Right renal cortex interstitium (tissue), 3 donors: ENCODE measurements at regions not wholly inside any gene's neighbourhood (a gene's known extent, or its start where the extent isn't known, plus 50 kb on each side); places are given as distances from the start of the nearest gene placed in this dataset.

ENCODE experiments used
- DNase-seq, 3 donors: peaks; one replicate each; pipeline ENCODE4 v3.0.0-alpha.2; 2013; ENCODE audit warnings: low read depth in 3 of 3, low spot score in 2 of 3

DNA sequence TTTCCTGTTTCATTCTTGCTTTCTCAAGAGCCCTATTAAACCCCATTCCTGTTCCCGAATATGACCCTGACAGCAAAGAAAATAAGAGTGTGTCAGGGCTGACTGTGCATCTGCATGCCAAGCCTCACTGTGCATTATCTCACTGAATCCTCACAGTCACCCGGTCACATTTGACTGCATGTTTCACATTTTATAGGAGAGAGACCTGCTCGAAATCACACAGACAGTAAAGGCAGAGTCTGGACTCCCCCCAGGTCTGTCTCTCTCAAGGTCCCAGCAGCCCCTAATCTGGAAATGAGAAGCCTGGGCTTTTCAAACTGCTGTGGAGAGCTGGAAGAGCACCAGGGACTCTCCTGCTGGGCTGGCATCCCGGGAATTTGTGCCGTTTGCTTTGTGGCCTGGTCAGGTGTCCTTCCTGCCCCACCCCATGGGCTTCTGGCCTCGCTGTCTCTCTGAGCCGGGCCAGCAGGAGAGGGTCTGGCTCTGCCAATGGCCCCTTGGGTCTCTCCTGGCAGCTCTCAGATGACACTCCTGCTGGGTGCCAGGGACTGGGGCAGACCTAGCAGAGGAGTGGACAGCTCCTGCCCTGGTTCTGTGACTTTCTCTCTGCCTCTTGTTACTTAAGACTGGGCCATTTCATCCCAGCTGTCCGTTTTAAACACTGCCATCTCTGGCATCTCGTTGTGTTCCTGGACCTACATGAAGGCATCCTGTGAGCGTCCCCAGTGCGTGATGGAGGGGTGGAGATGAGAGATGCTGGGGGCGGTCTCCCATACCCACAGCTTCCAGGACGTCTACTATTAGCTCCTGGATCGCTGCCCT, 173.6 kb downstream of the ARHGAP12 start:
- DNase-seq: no peak

- DNase-seq: no peak
Observed at GRCh38 chr10:31753681-31754080, 174.9 kb downstream of the ARHGAP12 start.

DNA sequence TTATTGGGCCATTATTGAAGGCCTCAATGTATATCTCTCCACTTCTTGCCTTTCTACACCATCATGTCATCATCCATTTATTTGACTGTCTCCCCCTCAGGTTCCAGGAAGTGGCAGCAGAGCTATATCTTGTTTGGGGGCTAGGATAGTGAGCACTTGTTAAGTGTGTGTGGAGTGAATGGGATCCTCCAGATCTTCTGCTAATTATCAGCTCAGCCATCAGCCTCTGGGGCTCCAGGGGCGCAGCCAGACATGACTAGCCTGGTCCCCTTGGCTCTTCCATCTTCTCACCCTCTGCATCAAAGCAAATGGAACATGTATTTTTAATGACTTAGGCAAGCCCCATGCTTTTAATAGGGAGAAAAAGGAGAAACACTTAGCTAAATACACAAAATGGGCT, 176.5 kb downstream of the ARHGAP12 start:
- no peak for DNase-seq

DNA sequence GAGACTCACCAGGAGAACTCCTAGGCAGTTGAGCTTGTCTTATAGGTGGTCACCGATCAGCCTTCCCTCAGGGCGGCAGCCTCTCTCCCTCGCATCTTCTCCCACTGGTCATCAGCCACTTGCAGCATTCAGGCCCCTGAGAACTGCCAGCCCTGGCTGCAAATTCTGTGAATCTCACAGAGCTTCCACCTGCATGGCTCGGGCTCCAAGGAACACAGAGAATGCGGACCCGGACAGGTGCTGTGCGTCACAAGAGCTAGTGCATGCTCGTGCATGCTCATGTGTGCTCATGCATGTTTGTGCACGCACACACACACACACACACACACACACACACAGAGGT, 176.9 kb downstream of the ARHGAP12 start:
- DNase-seq: no peak

DNA sequence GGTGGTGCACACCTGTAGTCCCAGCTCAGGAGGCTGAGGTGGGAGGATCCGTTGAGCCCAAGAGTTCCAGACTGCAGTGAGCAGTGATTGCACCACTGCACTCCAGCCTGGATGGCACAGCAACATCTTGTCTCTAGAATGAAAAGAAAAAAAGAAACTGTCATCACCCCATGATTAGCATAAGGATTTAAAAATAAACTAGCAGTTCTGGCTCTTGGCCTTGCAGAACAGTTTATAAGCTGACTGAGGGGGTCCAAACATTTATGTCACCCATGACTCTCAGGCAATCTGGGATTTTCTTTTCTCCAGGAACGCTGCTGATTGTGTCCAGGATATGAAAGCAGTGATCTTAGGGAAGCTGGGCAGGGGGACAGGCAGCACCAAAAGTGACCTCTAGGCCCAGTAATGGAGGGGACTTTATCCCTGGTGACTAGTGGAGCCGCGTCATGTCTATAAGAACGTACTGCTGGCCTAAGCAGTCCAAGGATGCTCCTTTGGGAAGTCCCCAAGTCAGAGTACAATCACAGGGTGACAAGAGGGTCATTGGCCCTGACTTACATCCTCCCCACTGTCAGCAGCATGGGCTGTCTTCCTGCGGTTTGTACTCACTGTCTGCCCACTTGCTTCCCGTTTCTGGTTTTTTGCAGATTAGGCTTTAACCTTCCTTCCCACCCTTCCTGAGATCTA, 177.4 kb downstream of the ARHGAP12 start:
- no peak for DNase-seq

DNA sequence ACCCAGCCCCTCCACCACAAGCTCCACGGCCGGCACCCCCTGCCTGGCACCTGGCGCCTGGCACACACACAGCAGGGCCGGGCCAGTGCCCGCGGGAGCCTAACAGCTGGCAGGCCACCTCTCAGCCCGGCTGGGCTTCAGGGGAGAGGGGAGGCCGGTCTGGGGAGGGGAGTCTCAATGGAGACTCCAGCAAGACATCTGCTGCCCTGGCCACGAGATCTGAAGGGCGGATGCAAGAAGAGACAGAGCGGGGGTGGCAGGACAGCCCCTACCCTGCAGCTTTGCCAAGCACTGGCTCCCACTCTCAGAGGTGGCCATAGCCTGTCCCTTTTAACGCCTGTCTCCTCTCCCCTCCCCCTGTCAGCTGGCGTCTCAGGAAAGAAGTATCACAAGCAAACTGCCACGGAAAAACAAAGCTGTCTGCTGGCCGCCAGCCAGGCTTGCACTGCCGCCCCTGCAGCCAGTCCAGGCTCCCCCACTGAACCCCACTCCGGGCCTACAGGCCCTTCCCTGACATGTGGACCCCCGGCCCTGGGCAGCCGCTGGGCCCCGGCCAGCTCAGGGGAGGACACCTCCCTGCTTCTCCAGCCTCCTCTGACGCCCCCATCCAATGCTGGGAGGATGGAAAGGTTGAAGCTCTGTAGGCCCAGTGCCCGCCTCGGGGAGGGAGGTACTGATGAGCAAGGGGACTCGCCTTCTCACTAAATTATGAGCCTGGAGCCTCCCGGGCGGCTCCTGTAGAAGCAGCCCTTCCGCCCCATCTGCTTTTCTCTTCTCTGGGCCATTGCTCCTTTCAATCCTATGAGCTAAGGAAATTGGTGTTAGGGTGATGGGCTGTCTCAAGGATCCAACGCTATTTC, 178.4 kb downstream of the ARHGAP12 start:
- DNase-seq: no peak

DNA sequence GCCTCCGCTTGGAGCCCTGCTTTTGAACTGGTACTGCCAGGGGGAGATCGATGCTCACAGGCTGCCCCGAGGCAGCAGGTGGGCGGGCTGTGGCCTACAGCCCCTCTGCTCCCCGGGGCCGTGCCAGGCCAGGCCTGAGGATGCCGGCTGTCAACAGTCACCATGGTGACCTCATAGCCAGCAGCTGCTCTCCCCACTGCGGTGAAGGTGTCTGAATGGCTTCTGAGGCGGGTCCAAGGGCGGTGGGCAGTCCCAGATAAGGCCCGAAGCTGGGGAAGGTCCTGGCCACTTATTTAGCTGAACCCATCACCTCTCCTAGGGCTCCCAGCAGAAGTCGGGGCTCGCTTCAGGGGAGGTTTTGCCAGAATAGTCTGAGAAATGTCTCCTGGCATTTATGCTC, 179.3 kb downstream of the ARHGAP12 start:
- no peak for DNase-seq

DNA sequence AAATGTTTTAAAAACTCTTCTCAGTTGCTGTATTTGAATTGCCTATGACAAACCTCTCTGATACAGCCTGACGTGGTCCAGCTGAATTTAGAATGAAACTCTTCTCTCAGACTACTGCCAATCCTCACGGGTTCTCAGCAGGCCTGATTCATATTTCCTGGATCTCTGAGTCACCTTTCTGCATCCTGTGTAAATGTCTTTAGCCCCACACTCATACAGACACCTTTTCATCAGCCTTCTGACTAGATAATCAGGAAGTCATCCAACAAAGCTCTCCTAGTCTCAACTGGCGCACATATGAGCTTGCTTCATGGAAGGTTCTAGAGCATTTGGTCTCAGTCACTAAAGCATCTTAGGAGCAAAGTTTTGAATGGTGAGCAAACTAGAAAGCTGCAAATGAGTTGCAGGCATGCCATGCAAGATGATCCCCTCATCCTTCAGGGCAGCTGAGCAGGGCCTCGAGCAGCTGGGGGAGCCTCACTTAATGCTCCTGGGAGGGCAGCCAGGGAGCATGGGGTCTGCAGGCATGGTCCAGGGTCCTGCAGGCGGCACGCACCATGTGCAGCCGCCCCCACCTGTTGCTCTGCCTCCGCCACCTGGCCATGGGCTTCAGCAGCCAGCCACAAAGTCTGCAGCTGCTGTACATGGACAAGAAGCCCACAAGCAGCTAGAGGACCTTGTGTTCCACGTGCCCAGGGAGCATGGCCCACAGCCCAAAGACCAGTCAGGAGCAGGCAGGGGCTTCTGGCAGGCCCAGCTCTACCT, 182.8 kb downstream of the ARHGAP12 start:
- DNase-seq: no peak

DNA sequence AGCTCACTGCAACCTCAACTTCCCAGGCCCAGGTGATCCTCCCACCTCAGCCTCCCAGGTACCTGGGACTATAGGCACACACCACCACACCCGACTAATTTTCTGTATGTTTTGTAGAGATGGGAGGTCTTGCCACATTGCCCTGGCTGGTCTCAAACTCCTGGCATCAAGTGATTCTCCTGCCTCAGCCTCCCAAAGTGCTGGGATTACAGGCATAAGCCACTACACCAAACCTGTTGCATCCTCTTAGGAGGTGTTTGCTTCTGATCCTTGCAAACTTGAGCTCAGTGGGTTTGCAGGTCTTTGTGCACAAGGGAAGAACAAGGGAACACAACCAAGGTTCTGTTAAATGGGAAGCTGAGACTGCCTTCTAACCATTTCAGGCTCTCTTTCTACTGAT, 184.6 kb downstream of the ARHGAP12 start:
- no peak for DNase-seq

DNA sequence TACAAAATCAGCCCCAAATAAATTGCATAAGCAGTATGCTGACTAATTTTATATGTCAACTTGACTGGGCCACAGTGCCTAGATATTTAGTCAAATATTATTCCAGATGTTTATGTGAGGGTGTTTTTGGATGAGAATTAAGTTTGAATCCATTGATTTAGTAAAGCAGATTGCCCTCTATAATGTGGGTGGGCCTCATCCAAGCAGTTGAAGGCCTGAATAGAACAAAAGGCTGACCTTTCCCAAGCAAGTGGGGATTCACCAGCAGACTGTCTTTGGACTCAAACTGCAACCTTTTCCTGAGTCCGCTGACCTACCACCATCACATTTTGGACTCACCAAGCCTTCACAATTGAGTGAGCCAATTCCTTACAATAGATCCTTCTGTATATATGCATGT, 186.4 kb downstream of the ARHGAP12 start:
- DNase-seq: no peak

- no peak for DNase-seq
Observed at GRCh38 chr10:31741473-31741872, 187.2 kb downstream of the ARHGAP12 start.

GRCh38 chr10:31739711-31740110, 188.9 kb downstream of the ARHGAP12 start:
- no peak for DNase-seq

GRCh38 chr10:31739146-31739545, 189.5 kb downstream of the ARHGAP12 start:
- no peak for DNase-seq

DNA sequence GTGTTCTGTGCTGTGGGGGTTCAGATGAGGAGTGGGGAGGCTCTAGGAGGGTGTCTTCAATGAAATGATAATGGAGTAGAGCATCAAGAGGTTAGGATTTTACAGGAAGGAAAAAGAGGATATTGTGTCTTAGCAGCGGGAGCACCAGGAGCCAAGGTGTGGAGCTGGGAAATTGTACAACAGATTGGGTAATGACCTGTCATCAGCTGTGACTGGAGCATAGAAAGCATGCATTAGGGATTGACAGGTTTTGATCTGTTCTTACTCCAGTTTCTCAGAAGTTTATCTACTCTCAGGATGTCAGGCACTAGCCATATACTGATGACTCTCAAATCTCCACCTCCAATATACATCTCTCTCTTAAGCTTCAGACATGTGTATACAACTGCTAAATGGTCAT, 196.9 kb downstream of the ARHGAP12 start:
- DNase-seq: no peak

- DNase-seq: no peak
Observed at GRCh38 chr10:31730776-31731175, 197.9 kb downstream of the ARHGAP12 start.

GRCh38 chr10:31728698-31729224, 199.9 kb downstream of the ARHGAP12 start:
- DNase-seq: no peak

GRCh38 chr10:31725436-31725835, 203.2 kb downstream of the ARHGAP12 start:
- DNase-seq: no peak

- DNase-seq: no peak
Observed at GRCh38 chr10:31724296-31724695, 204.3 kb downstream of the ARHGAP12 start.

DNA sequence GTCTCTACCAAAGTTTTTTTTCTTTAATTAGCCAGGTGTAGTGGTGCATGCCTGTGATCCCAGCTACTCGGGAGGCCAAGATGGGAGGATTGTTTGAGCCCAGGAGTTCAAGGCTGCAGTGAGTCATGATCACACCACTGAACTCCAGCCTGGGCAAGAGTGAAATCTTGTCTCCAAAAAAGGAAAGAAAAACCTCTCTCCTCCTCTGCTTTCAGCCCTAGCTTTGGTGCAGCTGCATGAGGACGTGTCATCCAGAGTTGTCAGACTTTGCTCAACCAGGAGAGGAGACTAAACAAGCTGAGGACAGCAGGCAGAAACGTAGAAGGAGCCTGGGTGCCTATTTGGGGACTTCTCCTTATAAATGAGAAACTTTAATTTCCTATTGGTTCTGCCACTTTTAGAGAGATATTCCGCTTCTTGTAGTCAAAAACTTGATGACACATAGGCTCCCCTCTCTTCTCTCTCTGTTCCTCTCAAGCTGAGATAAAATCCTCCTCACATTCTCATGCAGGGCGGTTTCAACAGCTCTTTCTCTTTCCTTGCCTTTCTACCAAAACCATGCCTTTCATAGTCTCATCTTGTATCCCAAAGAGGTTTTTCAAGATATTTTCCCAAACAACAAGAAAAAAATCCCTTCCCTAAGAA, 205.4 kb downstream of the ARHGAP12 start:
- DNase-seq: no peak

DNA sequence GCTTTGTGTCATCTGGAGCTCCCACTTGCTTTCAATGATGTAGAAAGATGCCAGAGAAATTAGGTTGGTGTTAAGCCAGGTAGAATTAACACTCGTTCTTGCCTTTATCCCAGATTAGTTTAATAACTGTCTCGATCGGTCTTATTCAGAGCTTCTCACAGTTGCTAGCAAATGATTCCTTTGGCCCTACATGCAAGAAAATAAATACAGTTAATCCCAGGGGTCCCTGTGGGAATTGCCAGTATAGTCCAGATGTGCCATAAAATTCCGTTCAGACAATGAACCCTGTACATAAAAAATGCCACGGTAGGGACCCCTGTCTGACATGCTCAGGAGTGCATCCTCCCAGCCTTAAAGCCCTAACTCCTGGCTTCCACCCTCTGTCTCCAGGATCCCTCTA, 207.5 kb downstream of the ARHGAP12 start:
- no peak for DNase-seq
